Dendritic cell treated with granulocyte-macrophage colony-stimulating factor and Interleukin-4, amounts not matched to agents 40 ng/mL and 50 ng/mL, for 4 days (primary cell): ENCODE measurements at regions not wholly inside any gene's neighbourhood (a gene's known extent, or its start where the extent isn't known, plus 50 kb on each side); places are given as distances from the start of the nearest gene placed in this dataset.
"Not testable (repeated sequence)": the region's sequence is repeated elsewhere in the genome, so short reads cannot be mapped to it uniquely, and the experiment has no call there.

Experiments
- H3K27ac Mint-ChIP-seq: one replicate; pipeline ENCODE4 v1.8.0; 2022; ENCODE audit warnings: mild to moderate bottlenecking, mixed read lengths
- H3K27me3 Mint-ChIP-seq: one replicate; pipeline ENCODE4 v1.8.0; 2022; ENCODE audit warnings: mild to moderate bottlenecking, mixed read lengths
- H3K36me3 Mint-ChIP-seq: one replicate; pipeline ENCODE4 v1.8.0; 2022; ENCODE audit warnings: low read depth, mixed read lengths
- H3K4me1 Mint-ChIP-seq: one replicate; pipeline ENCODE4 v1.8.0; 2022; ENCODE audit warnings: low read depth, mixed read lengths
- H3K4me3 Mint-ChIP-seq: one replicate; pipeline ENCODE4 v1.8.0; 2022; ENCODE audit warnings: mild to moderate bottlenecking, moderate library complexity, mixed read lengths
- H3K9me3 Mint-ChIP-seq: one replicate; pipeline ENCODE4 v1.8.0; 2022; ENCODE audit warnings: mixed read lengths
- intact Hi-C: fragments of 100-400 bp; cut with micrococcal nuclease; formaldehyde crosslinking; loops from one replicate; pipeline ENCODE4 v1.15.0; 2022

GRCh38 chr6:11486959-11487358 is 50.6 kb upstream of the TMEM170B start:
- no peak overlapping the region for H3K4me3 Mint-ChIP-seq
- intact Hi-C loops: no loop called here
- H3K4me1 Mint-ChIP-seq: peaks cover 5% of the 10 kb centered on the region
- no peaks in the 10 kb centered on the region for H3K36me3 Mint-ChIP-seq
- H3K9me3 Mint-ChIP-seq: no peaks in the 10 kb centered on the region
- no peak overlapping the region for H3K27ac Mint-ChIP-seq
- H3K27me3 Mint-ChIP-seq: no peaks in the 10 kb centered on the region

DNA sequence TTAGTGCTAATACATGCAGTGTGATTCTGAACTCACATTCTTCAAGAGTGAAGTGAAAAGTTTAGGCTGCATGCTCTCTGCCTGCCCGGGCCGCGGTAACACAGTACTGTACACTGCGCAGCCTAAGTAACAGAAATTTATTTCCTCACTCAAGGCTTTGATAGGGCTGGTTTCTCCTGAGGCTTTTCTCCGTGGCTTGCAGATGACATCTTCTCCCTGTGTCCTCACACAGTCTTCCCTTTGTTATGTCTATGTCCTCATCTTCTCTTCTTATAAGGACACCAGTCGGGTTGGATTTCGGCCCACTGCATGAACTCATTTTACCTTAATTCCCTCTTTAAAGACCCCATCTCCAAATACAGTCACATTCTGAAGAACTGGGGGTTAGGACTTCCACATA is 51.1 kb upstream of the TMEM170B start:
- intact Hi-C loops: no loop called here
- H3K27me3 Mint-ChIP-seq: no peaks in the 10 kb centered on the region
- no peak overlapping the region for H3K27ac Mint-ChIP-seq

DNA sequence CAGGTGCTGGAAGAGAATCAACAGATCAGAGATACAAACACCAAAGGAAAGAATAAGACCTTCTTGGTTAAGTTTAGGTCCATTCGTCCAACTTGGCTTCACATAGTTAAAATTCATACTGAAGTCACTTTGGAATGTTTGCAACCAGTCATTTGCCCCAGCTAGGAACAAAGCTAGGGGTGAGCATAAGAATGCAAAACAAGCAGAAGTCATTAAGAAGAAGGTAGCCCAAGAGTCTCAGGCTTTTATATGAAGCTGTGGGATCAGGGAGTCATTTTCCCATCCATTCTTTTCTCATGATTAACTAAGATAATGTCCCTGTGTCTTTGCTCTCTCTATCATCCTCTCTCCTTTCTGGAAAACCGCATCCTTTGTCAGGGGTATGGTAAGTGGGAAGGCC is 51.5 kb upstream of the TMEM170B start:
- H3K9me3 Mint-ChIP-seq: no peaks in the 10 kb centered on the region
- intact Hi-C loops: no loop called here

More for the DNA sequence above, 51.1 kb upstream of the TMEM170B start:
- Mint-ChIP-seq H3K4me1 (peaks cover 5% of the 10 kb centered on the region), H3K9me3 (no peaks in the 10 kb centered on the region), H3K36me3 (no peaks in the 10 kb centered on the region), H3K4me3 (no peak overlapping the region)

GRCh38 chr6:11485271-11485670 is 52.3 kb upstream of the TMEM170B start:
- Mint-ChIP-seq H3K27me3 (peaks cover under 1% of the 10 kb centered on the region), H3K4me3 (no peak overlapping the region), H3K9me3 (no peaks in the 10 kb centered on the region), H3K36me3 (no peaks in the 10 kb centered on the region), H3K4me1 (peaks cover 5% of the 10 kb centered on the region), H3K27ac (no peak overlapping the region)
- intact Hi-C loops: no loop called here

More for the DNA sequence above, 51.5 kb upstream of the TMEM170B start:
- H3K27me3 Mint-ChIP-seq: no peaks in the 10 kb centered on the region
- no peak overlapping the region for H3K27ac Mint-ChIP-seq
- no peaks in the 10 kb centered on the region for H3K36me3 Mint-ChIP-seq
- H3K4me3 Mint-ChIP-seq: no peak overlapping the region
- peaks cover 5% of the 10 kb centered on the region for H3K4me1 Mint-ChIP-seq

- Mint-ChIP-seq H3K27ac (no peak overlapping the region), H3K9me3 (no peaks in the 10 kb centered on the region), H3K27me3 (peaks cover 2% of the 10 kb centered on the region), H3K36me3 (no peaks in the 10 kb centered on the region), H3K4me1 (peaks cover 5% of the 10 kb centered on the region), H3K4me3 (no peak overlapping the region)
- intact Hi-C loops: no loop called here
Observed at GRCh38 chr6:11484441-11484840, 53.1 kb upstream of the TMEM170B start.

DNA sequence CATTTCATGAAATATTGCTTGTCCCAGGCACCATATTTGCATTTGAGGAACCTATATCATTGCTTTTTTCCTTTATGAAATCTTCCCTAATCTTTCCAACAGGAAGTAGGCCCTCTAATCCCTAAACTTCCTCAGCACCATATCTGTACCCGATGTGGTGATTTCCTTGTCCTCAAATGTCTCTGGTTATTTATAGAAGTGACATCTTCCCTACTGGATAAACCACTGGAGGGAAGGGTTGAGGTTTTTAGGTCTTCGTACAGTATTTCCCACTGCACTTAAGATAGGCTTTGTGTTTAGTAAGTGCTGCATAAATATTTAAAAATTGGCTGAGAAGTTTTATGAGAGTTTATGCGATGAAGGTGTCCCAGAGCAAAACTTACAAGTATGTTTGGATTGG is 54.9 kb upstream of the TMEM170B start:
- Mint-ChIP-seq H3K4me1 (peaks cover 12% of the 10 kb centered on the region), H3K27ac (no peak overlapping the region), H3K36me3 (no peaks in the 10 kb centered on the region), H3K4me3 (no peak overlapping the region), H3K27me3 (peaks cover 2% of the 10 kb centered on the region), H3K9me3 (no peaks in the 10 kb centered on the region)
- intact Hi-C loops: no loop called here

DNA sequence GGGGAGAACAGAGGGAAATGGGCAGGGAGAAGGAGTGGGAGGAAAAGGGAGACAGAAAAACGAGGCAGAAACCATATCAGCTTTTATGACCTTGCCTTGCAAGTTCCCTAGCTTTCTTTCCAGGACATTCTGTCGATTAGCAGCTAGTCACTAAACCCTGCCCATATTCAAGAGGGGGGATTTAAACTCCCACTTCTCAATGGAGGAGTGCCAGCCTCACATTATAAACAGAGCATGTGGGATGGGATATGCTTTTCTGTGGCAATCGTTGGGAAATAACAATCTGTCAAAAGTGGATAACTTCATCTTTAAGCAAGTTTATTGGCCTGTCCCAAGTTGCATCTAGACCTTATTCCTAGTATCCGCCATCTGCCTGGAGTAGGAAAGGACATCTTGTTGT is 57.0 kb upstream of the TMEM170B start:
- intact Hi-C loops: no loop called here
- Mint-ChIP-seq H3K9me3 (no peaks in the 10 kb centered on the region), H3K27ac (no peak overlapping the region), H3K4me1 (peaks cover 12% of the 10 kb centered on the region), H3K27me3 (peaks cover 12% of the 10 kb centered on the region), H3K4me3 (no peak overlapping the region), H3K36me3 (no peaks in the 10 kb centered on the region)

GRCh38 chr6:11479296-11479695 is 58.3 kb upstream of the TMEM170B start:
- intact Hi-C loops: no loop called here
- Mint-ChIP-seq H3K4me1 (peaks cover 12% of the 10 kb centered on the region), H3K27me3 (peaks cover 14% of the 10 kb centered on the region), H3K36me3 (no peaks in the 10 kb centered on the region), H3K4me3 (no peak overlapping the region), H3K9me3 (no peaks in the 10 kb centered on the region), H3K27ac (no peak overlapping the region)

DNA sequence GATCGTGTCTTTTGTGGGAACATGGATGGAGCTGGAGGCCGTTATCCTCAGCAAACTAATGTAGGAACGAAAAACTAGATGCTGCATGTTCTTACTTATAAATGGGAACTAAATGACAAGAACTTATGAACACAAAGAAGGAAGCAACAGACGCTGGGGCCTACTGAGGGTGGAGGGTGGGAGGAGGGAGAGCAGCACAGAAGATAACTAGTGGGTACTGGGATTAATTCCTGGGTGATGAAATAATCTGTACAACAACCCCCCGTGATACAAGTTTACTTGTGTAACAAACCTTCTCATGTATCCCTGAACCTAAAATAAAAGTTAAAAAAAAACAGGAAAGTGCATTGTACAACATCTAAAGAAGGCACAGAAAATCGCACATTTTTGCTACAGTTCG is 59.0 kb upstream of the TMEM170B start:
- Mint-ChIP-seq H3K4me1 (peaks cover 12% of the 10 kb centered on the region), H3K27ac (no peak overlapping the region), H3K36me3 (no peaks in the 10 kb centered on the region), H3K9me3 (no peaks in the 10 kb centered on the region), H3K4me3 (no peak overlapping the region), H3K27me3 (peaks cover 14% of the 10 kb centered on the region)
- intact Hi-C loops: no loop called here

DNA sequence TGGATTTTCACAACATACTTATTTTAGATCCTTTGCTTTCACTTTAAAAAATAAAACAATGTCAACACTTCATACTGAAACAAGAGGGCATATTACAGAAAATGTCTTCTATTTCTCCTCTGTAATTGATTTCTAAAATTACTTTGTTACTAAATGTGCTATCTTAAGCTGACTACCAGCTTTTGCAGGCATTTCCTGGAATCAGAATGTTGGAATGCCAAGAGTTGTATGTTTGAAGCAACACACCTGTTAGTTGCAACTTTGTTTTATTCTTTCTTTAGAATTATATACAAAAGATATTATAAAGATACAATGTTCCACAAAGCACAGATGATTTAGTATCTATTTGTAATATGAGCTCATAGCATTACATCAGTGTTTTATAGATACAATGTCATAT is 62.5 kb upstream of the TMEM170B start:
- Mint-ChIP-seq H3K36me3 (no peaks in the 10 kb centered on the region), H3K27me3 (peaks cover 14% of the 10 kb centered on the region), H3K4me3 (no peak overlapping the region), H3K27ac (no peak overlapping the region), H3K9me3 (no peaks in the 10 kb centered on the region), H3K4me1 (peaks cover 7% of the 10 kb centered on the region)
- intact Hi-C loops: no loop called here

DNA sequence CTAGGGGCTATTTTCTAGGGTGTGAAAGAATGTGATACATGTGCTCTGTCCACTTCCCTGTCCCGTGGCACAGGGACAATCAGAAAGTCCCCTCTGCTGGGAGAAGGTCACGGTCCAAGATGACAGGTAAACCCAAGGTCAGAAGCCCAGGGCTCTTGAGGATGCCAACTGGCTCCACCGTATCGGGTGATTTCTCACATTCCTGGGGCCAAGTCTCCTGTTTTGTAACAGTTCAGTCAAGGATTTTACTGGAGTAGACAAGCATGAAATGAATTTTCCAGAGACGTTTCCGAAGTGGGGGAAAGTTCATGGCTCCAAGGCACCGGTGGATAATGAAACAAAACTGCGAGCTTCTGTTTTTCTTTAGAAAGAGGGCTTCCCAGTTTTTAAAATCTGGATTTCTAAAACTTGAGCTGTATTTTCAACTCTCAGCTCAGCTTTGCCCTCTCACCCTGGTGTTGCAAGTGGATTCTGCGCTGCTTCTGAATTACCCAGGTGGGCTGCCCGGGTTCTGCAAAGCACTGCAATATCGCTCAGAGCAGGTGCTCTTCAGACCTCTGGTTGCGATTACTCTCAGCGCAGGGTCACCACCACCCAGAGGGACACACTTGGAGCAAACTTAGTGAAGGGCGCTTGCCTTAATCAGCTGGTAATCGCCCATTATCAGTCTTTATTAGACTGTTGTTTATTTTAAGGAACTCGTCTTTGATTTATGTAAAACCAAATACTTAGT is 64.4 kb upstream of the TMEM170B start:
- Mint-ChIP-seq H3K9me3 (no peaks in the 10 kb centered on the region), H3K27me3 (peaks cover 18% of the 10 kb centered on the region), H3K36me3 (no peaks in the 10 kb centered on the region), H3K4me1 (peaks cover 1% of the 10 kb centered on the region), H3K4me3 (no peak overlapping the region), H3K27ac (no peak overlapping the region)
- intact Hi-C loops: no loop called here

DNA sequence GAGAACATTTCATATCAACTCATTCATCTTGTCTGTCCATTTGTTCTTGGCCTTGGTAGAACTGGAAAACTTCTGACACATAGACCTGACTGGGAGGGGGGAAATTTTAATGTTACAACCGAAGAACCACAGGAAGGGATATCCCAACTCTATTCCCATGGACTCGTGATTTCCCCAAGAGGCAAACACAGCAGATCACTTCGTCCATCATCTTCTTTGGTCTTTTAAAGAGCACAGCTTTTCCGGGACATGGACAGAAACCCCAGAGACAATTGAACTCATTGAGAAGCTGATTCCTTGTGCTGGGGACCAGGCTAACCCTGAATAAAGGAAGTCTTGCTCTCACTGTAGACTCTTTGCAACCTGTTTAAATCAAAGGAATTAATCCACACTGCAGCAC is 66.3 kb upstream of the TMEM170B start:
- no peaks in the 10 kb centered on the region for H3K4me1 Mint-ChIP-seq
- H3K36me3 Mint-ChIP-seq: no peaks in the 10 kb centered on the region
- H3K27me3 Mint-ChIP-seq: peaks cover 15% of the 10 kb centered on the region
- H3K4me3 Mint-ChIP-seq: no peak overlapping the region
- H3K9me3 Mint-ChIP-seq: no peaks in the 10 kb centered on the region
- H3K27ac Mint-ChIP-seq: no peak overlapping the region
- intact Hi-C loops: no loop called here

GRCh38 chr6:11469684-11470083 is 67.9 kb upstream of the TMEM170B start:
- Mint-ChIP-seq H3K4me1 (no peaks in the 10 kb centered on the region), H3K4me3 (no peak overlapping the region), H3K27ac (no peak overlapping the region), H3K9me3 (no peaks in the 10 kb centered on the region), H3K27me3 (peaks cover 12% of the 10 kb centered on the region), H3K36me3 (no peaks in the 10 kb centered on the region)
- intact Hi-C loops: no loop called here

DNA sequence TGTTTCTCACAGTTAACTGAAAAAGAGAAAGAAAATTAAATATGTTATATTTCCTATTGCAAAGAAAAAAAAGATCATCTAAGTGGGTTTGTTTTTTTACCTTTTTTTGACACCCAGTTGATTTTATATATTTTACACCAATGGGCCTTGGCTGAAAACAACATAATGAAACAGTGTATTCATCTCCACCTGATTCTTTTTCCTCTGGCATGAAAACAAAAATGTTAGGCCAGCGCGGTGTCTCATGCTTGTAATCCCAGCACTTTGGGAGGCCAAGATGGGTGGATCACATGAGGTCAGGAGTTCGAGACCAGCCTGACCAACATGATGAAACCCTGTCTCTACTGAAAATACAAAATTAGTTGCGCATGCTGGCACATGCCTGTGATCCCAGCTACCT is 69.3 kb upstream of the TMEM170B start:
- H3K36me3 Mint-ChIP-seq, H3K4me3 Mint-ChIP-seq, H3K9me3 Mint-ChIP-seq, H3K4me1 Mint-ChIP-seq, H3K27ac Mint-ChIP-seq, intact Hi-C loops: not testable (repeated sequence)
- peaks cover 11% of the 10 kb centered on the region for H3K27me3 Mint-ChIP-seq

DNA sequence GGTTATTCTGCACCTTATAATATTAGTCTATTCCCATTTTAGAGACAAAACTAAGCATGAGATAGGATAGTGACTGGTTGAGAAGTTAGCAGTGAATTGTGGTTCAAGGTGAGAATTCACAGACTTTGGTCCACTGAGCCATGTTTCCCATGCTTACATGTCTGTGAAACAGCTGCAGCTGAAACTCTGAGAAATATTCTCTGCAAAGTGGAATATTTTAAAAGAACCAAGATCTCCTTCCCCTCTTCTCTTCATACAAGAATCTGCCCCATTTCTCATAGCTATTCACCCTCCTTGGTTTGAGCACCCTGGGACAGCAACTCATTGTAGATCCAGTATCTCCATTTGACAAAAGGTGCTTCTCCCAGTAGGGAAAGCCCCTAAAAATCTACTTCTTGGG is 70.2 kb upstream of the TMEM170B start:
- intact Hi-C loops: no loop called here
- H3K36me3 Mint-ChIP-seq: no peaks in the 10 kb centered on the region

More for the DNA sequence above, 70.2 kb upstream of the TMEM170B start:
- H3K4me3 Mint-ChIP-seq: no peak overlapping the region
- H3K9me3 Mint-ChIP-seq: no peaks in the 10 kb centered on the region
- H3K27ac Mint-ChIP-seq: no peak overlapping the region
- peaks cover 12% of the 10 kb centered on the region for H3K4me1 Mint-ChIP-seq
- peaks cover 11% of the 10 kb centered on the region for H3K27me3 Mint-ChIP-seq
